Uterus (tissue), 3 donors: ENCODE measurements at regions not wholly inside any gene's neighbourhood (a gene's known extent, or its start where the extent isn't known, plus 50 kb on each side); places are given as distances from the start of the nearest gene placed in this dataset.
"Not testable (repeated sequence)": the region's sequence is repeated elsewhere in the genome, so short reads cannot be mapped to it uniquely, and the experiment has no call there.

Experiments used
- DNase-seq, 2 donors: peaks; one replicate each; pipeline ENCODE4 v3.0.0-alpha.2; 2019 to 2020
- H3K27ac ChIP-seq, 2 donors: fragments of 200-600 bp; sonication (generic); 1 replicate in 1 of 2; 2 replicates in 1 of 2; pipeline ENCODE4 v1.5.1; 2016 to 2018
- H3K27me3 ChIP-seq, 2 donors: fragments of 200-600 bp; sonication (generic); one replicate each; pipeline ENCODE4 v1.5.1; 2018 to 2019; ENCODE audit warnings: control low read depth in 1 of 2
- H3K36me3 ChIP-seq, 2 donors: fragments of 200-600 bp; sonication (generic); one replicate each; pipeline ENCODE4 v1.5.1; 2019; ENCODE audit warnings: control low read depth in 1 of 2
- H3K4me1 ChIP-seq, 2 donors: fragments of 200-600 bp; sonication (generic); one replicate each; pipeline ENCODE4 v1.5.1; 2018 to 2019; ENCODE audit warnings: control low read depth in 1 of 2
- H3K4me3 ChIP-seq, 2 donors: fragments of 200-600 bp; sonication (generic); 1 replicate in 1 of 2; 2 replicates in 1 of 2; pipeline ENCODE4 v1.5.1; 2018 to 2019; ENCODE audit warnings: mild to moderate bottlenecking in 1 of 2
- H3K9me3 ChIP-seq, 2 donors: fragments of 200-600 bp; sonication (generic); one replicate each; pipeline ENCODE4 v1.5.1; 2019; ENCODE audit warnings: control low read depth in 1 of 2
- CTCF ChIP-seq, 4 experiments: fragments of 200-600 bp in 2 of 4; fragments of 450-650 bp in 2 of 4; sonication (generic) in 2 of 4; IDR thresholded peaks; one replicate each; pipeline ENCODE4 v1.5.1; 2016 to 2019; ENCODE audit warnings: antibody characterized with exemption in 4 of 4, mild to moderate bottlenecking in 2 of 4, moderate library complexity in 1 of 4
- POLR2A ChIP-seq, 2 donors: fragments of 450-650 bp; IDR thresholded peaks; one replicate each; pipeline ENCODE4 v1.6.1; 2016; ENCODE audit warnings: antibody characterized with exemption in 2 of 2, mild to moderate bottlenecking in 1 of 2, moderate library complexity in 1 of 2
- intact Hi-C: fragments of 100-400 bp; cut with DNase I; formaldehyde crosslinking; loops from one replicate; pipeline ENCODE4 v1.15.1; 2023; ENCODE audit warnings: low total_unique reads
- donor health status: DM: yes; HTN: yes; CAD: no.

- intact Hi-C loops, result no loop called here
- Histone ChIP-seq H3K27me3 (no peaks in the 10 kb centered on the region), H3K9me3 (no peaks in the 10 kb centered on the region), H3K4me3 (no peak overlapping the region), H3K36me3 (no peaks in the 10 kb centered on the region), H3K4me1 (no peaks in the 10 kb centered on the region), H3K27ac (no peak overlapping the region)
- no peak for DNase-seq
- TF ChIP-seq POLR2A (IDR thresholded peaks at IDR 0.05) (no peak), CTCF (IDR thresholded peaks at IDR 0.05) (no peak)
Observed at GRCh38 chr10:10053051-10053450, 964.6 kb upstream of the CELF2 start.

GRCh38 chr10:10054466-10054865, 963.2 kb upstream of the CELF2 start:
- Histone ChIP-seq H3K36me3 (no peaks in the 10 kb centered on the region), H3K9me3 (no peaks in the 10 kb centered on the region), H3K27ac (no peak overlapping the region), H3K4me1 (no peaks in the 10 kb centered on the region), H3K4me3 (no peak overlapping the region), H3K27me3 (no peaks in the 10 kb centered on the region)
- DNase-seq, result no peak
- TF ChIP-seq CTCF (IDR thresholded peaks at IDR 0.05) (no peak), POLR2A (IDR thresholded peaks at IDR 0.05) (no peak)
- intact Hi-C loops, result no loop called here

DNA sequence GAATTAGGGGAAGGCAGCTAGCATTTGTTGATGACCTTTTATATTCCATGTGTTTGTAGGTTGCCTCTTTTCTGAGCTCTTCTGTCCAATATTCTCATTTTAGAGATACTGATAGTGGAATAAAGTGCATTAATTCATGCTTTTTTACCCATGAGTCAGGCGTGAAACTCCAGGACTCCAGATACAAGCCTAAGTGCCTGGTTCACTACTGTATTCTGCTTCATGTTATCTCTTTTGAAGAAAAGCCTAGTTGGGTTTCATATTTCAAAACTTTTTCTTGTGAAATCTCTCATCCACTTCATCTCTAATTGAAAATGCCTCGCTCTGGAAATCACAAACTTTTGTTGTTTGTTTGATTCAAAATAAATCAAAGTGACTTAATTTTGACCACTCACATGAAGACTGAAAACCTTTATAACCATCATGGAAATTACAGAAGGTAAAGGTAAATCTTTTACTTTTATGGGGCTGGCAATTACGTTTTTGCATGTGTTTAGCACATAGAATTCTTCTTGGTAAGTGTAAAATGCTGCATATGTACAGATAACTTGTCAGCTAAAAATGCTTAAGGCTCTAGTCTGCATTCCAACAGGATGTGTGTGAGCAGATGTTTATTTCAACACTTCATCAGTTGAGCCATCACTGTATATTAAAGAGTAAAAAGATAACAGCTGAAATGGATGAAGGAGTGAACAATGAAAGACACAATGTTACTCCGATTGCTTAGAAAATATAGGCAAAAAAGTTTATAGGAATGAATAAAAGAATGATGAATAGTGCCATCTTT, 961.8 kb upstream of the CELF2 start:
- Histone ChIP-seq H3K4me3 (no peak overlapping the region), H3K36me3 (no peaks in the 10 kb centered on the region), H3K27me3 (no peaks in the 10 kb centered on the region), H3K4me1 (no peaks in the 10 kb centered on the region), H3K27ac (no peak overlapping the region), H3K9me3 (no peaks in the 10 kb centered on the region)
- no peak for DNase-seq
- intact Hi-C loops, result no loop called here
- TF ChIP-seq CTCF (IDR thresholded peaks at IDR 0.05) (no peak), POLR2A (IDR thresholded peaks at IDR 0.05) (no peak)

- DNase-seq, result no peak
- intact Hi-C loops, result no loop called here
- Histone ChIP-seq H3K27me3 (no peaks in the 10 kb centered on the region), H3K27ac (no peak overlapping the region), H3K36me3 (no peaks in the 10 kb centered on the region), H3K4me1 (no peaks in the 10 kb centered on the region), H3K9me3 (no peaks in the 10 kb centered on the region), H3K4me3 (no peak overlapping the region)
- no peak for TF ChIP-seq CTCF (IDR thresholded peaks at IDR 0.05)
Observed at GRCh38 chr10:10056961-10057360, 960.7 kb upstream of the CELF2 start.

DNA sequence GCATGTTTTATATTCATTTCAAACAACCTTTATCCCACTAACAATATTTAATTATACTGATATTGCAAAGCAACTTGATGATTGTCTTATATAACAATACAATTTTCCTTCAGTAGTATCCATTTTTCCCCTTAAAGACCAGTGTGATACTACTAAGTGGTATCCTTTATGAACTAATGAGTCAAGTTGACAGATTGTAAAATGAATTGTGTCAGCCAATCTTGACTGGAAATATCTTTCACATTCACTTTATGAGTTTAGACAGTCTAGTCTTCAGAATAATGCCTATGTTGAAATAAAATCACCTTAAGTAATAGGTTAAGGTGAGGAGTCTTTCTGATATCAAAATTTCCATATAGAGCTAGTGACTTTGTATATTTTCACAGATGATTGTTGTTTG, 950.0 kb upstream of the CELF2 start:
- intact Hi-C loops, result no loop called here
- DNase-seq, result no peak
- TF ChIP-seq CTCF (IDR thresholded peaks at IDR 0.05), result no peak
- no peak for TF ChIP-seq POLR2A (IDR thresholded peaks at IDR 0.05)
- no peaks in the 10 kb centered on the region for H3K27me3 ChIP-seq
- H3K4me3 ChIP-seq, result no peak overlapping the region
- H3K36me3 ChIP-seq, result no peaks in the 10 kb centered on the region
- no peak overlapping the region for H3K27ac ChIP-seq
- no peaks in the 10 kb centered on the region for H3K4me1 ChIP-seq
- H3K9me3 ChIP-seq, result no peaks in the 10 kb centered on the region

DNA sequence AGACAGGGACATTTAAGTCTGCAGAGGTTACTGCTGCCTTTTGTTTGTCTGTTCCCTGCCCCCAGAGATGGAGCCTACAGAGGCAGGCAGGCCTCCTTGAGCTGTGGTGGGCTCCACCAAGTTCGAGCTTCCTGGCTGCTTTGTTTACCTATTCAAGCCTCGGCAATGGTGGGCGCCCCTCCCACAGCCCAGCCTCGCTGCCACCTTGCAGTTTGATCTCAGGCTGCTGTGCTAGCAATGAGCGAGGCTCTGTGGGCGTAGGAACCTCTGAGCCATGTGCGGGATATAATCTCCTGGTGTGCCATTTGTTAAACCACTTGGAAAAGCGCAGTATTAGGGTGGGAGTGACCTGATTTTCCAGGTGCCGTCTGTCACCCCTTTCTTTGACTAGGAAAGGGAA, 942.8 kb upstream of the CELF2 start:
- H3K36me3 ChIP-seq, H3K27ac ChIP-seq, H3K27me3 ChIP-seq, intact Hi-C loops, H3K9me3 ChIP-seq, DNase-seq, H3K4me1 ChIP-seq, H3K4me3 ChIP-seq: not testable (repeated sequence)
